ENCODE measurements at regions not wholly inside any gene's neighbourhood (a gene's known extent, or its start where the extent isn't known, plus 50 kb on each side); places are given as distances from the start of the nearest gene placed in this dataset.

DNA sequence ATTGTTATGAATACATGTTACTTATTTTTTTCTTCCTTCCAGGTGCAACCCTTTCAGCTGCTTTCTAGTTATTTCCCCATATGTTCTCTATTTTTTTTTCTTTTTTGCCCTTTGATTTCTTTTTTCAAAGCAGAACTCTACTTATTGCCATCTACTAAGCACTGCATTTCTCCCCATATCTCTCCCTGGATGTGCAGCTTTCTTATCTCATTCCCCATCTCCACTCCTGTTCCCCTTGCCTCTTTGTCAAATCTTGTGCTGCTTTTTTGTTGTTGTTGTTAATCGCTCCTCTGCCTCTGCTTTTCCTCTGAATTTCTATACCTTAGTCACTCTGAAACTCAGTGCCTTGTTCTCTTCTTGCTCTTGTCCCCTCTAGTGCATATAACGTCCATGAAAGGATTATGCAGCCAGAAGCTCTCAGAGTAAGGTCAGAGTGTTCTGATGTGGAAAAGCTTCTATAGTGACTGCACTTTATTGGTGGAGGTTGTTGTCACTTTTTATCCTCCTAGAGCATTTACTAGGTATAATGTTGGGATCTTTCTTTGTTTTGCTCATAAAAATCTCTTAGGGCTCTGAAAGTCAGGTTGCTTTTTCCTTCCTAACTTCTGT is 51.1 kb upstream of the JADE1 start:
- TF ChIP-seq RCOR1 (IDR thresholded peaks at IDR 0.05; ENCODE audit: insufficient replicate concordance, low read length) (no peak), MAFK (IDR thresholded peaks at IDR 0.05; ENCODE audit: low read depth, low read length) (no peak), POLR2A (IDR thresholded peaks at IDR 0.05; ENCODE audit: low read depth, low read length) (no peak), CEBPB (IDR thresholded peaks at IDR 0.05; ENCODE audit: low read depth, low read length) (no peak), MAZ (IDR thresholded peaks at IDR 0.05; ENCODE audit: borderline replicate concordance, low read depth, low read length) (no peak), CTCF (conservative IDR thresholded peaks at IDR 0.05; ENCODE audit: low read depth, low read length) (no peak), RAD21 (IDR thresholded peaks at IDR 0.05; ENCODE audit: low read length) (no peak), BHLHE40 (IDR thresholded peaks at IDR 0.05; ENCODE audit: low read depth, low read length) (no peak), SMC3 (IDR thresholded peaks at IDR 0.05; ENCODE audit: low read depth, low read length) (no peak), USF2 (IDR thresholded peaks at IDR 0.05; ENCODE audit: low read depth, low read length) (no peak), NFE2L2 (IDR thresholded peaks at IDR 0.05; ENCODE audit: low read depth, low read length) (no peak)
- TF ChIP-seq, protein P1, sequence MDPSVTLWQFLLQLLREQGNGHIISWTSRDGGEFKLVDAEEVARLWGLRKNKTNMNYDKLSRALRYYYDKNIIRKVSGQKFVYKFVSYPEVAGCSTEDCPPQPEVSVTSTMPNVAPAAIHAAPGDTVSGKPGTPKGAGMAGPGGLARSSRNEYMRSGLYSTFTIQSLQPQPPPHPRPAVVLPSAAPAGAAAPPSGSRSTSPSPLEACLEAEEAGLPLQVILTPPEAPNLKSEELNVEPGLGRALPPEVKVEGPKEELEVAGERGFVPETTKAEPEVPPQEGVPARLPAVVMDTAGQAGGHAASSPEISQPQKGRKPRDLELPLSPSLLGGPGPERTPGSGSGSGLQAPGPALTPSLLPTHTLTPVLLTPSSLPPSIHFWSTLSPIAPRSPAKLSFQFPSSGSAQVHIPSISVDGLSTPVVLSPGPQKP (IDR thresholded peaks at IDR 0.05; ENCODE audit: borderline replicate concordance, low read depth, low read length) = no peak

All from IMR-90 (cell line).